Middle frontal gyrus (tissue), 1 donor: ENCODE measurements at regions not wholly inside any gene's neighbourhood (a gene's known extent, or its start where the extent isn't known, plus 50 kb on each side); places are given as distances from the start of the nearest gene placed in this dataset.

Experiments
- DNase-seq: peaks from one replicate; pipeline ENCODE4 v3.0.0-alpha.2; 2015; ENCODE audit warnings: low spot score; ENCODE audit errors: extremely low spot score

DNA sequence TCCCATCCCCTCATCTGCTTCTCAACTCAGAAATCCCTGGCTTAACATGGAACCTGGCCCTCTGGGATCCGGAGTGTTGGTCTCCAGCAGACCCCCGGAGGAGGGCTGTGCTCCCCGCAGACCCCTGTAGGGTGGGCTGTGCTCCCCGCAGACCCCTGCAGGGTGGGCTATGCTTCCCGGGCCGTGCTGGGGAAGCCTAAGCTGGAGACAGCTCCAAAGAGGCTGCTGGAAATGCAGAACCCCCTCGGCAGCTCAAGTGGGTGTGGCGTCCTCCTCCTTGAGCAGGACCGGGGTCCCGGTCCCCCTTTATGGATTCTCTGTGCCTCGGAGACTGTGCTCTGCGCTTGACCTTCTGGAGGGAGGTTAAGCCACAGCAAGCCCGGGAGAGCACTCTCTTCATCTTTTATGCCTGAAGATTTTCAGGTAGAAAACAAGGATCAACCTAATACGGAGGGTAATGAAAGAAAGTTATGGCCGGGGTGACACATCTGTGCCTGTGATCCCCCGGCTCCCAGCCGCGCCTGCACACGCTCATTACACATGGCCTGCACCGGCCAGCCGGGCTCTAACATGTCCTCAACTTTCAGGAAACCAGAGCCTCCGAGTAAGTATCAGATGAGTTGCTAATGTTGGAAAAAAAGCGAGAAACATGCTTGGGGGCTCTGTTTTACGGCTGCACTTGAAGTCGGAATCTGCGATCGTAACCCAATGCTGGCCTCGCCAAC is 87.7 kb upstream of the ACTRT2 start:
- no peak for DNase-seq

GRCh38 chr1:2934156-2934540 is 87.1 kb upstream of the ACTRT2 start:
- no peak for DNase-seq

GRCh38 chr1:2934642-2935081 is 86.6 kb upstream of the ACTRT2 start:
- no peak for DNase-seq

DNA sequence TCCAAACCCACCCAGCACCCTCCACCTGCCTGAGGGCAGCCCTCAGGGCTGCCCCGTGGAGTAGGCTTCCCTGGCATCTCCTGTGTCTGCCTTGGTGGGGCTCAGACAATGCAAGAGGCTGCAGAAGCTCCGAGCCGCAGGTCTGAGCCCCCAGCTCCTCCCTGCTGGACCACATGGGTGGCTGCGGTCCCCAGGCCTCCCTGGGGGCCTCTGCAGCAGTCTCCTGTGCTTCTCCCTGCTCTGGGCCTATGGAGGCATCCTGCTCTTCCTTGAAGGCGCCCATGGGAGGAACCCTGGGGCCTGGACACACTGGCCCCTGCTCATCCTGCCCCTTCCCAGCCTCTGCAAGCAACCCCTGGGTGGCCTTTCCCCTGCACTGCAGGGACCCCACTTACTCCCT is 86.1 kb upstream of the ACTRT2 start:
- no peak for DNase-seq

- DNase-seq = no peak
Measured at GRCh38 chr1:2935751-2936390, 85.4 kb upstream of the ACTRT2 start.

GRCh38 chr1:2936559-2937515 is 84.4 kb upstream of the ACTRT2 start:
- no peak for DNase-seq

GRCh38 chr1:2937805-2938204 is 83.5 kb upstream of the ACTRT2 start:
- no peak for DNase-seq

DNA sequence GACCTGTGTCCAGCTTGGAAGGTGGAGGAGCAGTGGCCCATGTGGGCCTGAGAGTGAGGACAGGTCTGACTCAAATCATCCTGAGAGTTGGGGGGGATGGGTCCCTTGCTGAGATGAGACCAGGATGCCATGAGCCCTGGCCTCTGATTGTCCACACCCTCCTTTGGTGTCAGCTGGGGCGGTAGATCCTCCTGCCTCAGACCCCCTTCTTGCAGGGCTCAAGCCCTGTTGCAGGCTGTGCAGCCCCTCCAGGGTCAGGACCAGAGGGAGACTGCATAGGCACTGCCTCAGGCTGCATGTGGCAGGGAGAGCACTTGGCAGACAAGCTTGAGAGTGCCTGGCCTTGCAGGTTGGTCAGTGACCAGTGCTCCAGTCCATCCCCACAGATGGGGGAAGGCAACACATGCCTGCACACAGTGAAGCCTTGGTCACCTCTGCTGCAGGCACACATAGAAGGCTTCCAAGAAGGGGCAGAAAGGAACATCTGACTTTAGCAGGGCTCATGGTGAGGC is 82.2 kb upstream of the ACTRT2 start:
- DNase-seq = no peak

DNA sequence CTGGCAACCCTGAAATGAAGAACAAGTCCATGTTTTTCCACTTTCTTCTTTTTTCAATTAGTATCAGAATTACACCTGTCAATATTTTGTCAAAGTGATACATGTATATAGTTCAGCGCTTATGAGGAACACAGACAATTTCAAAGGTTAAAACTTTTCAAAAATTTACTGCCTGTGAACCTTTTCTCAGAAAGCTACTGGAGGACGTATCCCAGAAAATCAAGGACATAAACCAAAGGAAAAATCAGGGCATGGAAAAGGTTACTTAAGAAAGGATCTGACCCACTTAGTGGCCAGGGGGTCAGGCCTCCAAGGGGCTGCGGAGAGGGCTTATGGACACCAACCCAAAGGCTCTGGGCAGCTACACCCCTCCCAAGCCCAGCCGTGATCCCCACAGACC is 81.1 kb upstream of the ACTRT2 start:
- DNase-seq = no peak

DNA sequence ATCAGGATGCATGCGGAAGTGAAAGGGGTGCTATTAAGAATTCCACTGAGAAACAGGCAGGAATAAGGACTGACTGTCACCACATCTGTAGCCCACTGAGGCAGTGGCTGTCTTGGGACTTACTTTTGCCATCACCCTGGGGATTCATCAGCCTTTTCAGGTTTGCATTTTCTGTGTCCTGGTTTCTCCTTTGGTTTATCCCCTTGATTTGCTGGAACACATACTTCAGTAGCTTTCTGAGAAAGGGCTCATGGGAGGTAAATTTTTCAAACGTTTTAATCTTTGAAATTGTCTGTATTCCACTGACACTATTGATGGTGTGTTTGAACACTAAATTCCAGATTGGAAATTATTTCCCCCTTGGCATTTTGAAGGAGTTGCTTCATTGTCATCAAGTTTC is 80.2 kb upstream of the ACTRT2 start:
- no peak for DNase-seq

- DNase-seq = no peak
Measured at GRCh38 chr1:2941907-2942306, 79.4 kb upstream of the ACTRT2 start.

DNA sequence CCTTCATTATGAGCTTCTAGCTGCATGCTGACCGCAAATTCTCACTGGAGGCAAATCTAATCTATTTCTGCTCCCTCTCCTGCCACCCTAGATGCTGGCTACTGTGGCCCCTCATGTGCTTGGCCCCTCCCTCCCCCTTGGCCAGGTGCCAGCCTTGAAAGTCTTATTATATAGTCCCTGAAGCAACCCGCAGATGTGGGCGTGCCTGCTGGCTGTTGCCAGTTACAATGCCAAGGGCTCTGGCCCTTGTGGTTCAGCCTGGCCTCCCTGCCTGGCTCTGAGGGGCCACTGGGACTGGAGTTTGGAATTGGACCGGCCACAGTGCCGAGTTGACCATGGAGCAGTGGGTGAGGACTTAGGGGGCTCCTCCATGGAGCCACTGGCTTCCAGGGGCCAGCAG is 78.9 kb upstream of the ACTRT2 start:
- no peak for DNase-seq

DNA sequence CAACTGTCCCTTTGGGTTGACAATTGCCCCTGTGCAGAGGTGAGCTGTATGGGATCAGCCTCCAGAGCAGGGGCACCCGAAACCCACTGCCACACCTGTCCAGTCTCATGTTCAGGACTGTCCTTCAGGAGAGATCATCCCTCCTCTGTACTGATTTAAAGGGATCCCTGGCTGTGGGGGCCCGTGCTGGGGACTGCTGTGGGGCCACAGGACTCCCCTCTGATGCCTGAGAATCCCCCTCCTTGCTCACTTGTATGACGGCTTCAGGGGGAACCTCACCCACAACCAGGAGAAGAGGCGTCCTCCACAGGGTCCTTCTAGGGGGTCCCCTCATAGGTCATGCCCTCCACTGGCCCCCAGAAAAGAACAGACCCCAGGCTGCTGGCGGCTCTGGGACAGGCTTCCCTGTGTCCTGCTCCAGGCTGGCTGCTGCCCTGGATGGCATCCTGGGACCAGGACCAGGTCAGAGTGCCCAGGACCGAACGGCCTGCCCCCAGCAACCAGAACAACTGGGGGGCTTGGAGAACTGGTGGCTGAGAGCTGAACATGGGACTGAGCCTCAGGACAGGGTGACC is 77.5 kb upstream of the ACTRT2 start:
- DNase-seq = no peak

GRCh38 chr1:2944705-2945104 is 76.6 kb upstream of the ACTRT2 start:
- no peak for DNase-seq

DNA sequence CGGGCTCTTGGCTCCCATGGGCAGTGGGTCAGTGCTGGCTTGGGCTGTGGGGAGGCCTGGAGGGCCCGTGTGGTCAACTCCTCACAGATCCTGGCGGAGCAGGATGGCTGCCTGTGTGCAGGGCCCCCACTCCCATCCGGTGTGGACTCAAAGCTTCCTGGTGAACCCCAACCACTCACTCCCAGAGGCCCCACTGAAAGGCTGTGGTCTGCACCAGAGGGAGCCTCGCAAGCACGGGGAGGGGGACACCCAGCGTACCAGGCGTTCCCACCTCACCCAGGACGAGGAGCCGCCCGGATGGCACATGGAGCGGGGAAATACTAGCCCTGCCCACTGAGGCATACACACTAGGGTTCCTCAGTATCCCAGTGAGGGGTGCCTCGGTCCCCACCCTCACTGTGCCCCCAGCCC is 75.4 kb upstream of the ACTRT2 start:
- DNase-seq = no peak

GRCh38 chr1:2946291-2946690 is 75.0 kb upstream of the ACTRT2 start:
- DNase-seq = no peak

DNA sequence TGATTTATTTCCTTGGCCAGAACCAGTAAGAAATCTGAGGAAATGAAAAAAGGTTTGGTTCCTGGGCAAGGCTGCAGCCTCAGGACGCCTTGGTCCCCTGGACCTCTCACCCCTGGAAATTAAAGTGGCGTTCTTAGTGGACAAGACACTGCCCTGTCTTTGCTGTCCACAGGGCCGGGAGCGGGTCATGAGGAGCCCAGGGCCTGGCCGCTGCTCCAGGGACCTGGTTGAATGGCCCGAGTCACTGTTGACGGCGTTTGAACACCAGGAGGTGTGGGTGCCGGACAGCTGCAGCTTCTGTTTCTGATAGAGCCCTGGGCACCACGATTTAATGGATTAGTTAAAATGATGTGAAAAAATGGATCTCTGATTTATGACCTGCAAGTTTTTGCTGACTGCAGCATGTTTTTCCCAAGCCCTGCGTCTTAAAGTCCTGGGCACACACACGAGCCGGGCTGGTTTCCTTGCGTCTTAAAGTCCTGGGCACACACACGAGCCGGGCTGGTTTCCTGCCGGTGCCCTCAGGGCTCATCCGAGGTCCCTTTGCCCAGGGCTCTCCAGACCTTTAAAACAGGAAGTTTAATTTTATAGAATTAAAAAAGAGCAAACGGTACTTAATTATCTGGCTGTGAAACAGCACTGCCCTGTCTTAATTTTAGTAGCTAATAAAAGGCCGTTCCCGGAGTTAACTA is 74.1 kb upstream of the ACTRT2 start:
- DNase-seq = no peak

DNA sequence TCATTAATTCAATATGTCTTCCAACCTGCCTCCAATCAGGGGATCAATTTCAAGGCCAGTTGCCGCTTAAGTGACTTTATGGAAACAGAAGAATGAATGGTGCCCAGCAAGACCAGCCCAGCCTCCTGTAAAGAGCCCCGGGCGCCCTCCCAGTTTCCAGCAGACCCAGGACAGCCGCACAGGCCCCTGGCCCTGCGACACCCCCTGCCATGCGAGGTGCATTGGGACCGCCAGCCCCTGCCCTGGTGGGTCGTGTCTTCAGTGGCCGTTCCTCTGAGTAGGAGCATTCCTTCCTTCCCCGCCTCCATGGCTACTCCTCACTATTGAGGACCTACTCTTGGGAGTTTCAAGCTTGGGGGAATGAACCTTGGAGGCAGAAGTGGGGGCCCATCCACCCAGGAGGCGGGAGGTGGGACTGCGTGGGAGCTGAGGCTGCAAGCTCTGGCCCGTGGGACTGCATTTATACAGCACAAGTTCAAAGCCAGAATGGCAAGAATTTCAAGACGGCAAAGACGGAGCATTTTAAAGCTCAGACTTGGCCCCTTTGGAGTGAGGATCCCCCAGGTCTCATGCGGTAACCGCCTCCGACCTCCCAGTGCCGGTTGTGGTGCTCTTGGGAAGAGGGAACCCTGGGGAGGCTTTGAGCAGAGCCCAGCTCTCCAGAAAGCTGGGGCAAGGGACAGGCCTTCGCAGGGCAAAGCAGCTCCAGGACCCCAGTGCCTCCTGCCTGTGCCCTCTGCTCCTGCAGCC is 73.1 kb upstream of the ACTRT2 start:
- no peak for DNase-seq

- DNase-seq = no peak
Measured at GRCh38 chr1:2948751-2949680, 72.3 kb upstream of the ACTRT2 start.
